NCI-H1694 treated with DMSO at 0.1 percent for 48 hours (cell line): ENCODE measurements at regions not wholly inside any gene's neighbourhood (a gene's known extent, or its start where the extent isn't known, plus 50 kb on each side); places are given as distances from the start of the nearest gene placed in this dataset.
"Not testable (repeated sequence)": the region's sequence is repeated elsewhere in the genome, so short reads cannot be mapped to it uniquely, and the experiment has no call there.

Experiments
- DNase-seq: peaks from one replicate; lab custom pipeline; 2025; lab: John Stamatoyannopoulos, UW

DNA sequence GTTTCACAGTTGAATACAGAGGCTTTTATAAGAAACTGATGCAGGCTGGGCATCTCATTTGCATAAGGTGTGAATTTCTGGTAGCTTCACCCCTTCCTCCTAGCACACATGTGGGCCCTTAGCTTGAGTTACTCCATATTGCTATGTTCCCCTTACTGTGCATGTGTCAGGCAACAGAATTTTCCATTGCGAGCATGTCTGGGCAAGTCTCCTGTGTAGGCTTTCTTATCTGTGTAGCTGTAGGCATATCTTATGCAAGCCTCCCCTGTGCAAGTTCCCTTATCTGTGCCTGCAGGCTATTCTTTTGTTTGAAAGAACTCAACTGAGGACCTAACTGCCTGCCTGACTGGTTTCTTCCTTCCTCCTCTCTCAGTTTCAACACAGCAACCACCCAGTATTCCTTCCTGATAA is 597.4 kb upstream of the CDH5 start:
- no peak for DNase-seq

DNA sequence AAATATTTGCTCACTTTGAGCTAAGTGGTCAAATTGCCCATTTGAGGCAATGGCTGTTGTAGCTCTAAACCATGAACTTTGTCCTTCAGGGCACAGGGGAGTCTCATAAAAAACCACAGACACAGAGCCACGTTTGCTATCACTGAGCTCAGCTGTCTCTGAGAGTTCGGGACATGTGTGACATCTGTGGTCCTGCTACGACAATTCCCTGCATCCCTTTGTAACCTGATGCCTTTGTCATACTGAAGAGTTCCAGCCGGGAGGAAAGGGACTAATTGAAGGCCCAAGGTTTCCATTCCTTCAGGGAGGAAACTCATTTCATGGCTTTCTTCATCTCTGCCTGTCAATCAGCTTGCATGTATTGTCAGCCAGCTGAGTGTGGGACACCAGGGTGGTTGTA is 599.4 kb upstream of the CDH5 start:
- no peak for DNase-seq

DNA sequence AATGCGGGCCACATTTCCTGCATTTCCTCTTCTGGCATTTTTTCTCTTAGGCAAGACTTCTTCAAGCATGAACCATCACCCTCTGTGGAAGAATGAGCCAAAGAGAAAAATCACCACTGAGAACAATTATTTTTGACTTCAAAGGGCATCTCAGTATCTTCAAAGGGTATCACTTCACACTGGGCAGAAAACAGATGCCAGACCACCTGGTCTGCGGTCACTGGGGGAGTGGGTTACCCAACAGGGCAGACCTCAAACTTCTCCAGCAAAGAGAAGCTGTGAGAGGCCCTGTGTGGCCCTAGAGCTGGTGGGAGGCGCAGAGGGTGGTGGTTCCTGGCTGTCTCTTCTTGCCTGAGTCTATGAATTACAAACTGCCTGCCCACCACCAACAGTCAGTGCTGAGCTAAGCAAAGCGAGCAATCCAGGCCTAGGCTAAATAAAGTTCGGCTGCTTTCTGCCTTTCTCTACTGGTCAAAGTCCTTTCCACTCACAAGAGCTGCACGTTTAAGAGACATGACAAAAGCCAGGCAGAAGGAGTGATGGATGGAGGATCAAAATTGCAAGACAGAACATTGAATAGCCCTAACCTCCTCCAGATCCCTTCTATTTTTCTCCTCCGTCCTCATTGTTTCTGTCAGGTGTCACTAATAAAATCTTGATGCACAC is 602.7 kb upstream of the CDH5 start:
- no peak for DNase-seq

DNA sequence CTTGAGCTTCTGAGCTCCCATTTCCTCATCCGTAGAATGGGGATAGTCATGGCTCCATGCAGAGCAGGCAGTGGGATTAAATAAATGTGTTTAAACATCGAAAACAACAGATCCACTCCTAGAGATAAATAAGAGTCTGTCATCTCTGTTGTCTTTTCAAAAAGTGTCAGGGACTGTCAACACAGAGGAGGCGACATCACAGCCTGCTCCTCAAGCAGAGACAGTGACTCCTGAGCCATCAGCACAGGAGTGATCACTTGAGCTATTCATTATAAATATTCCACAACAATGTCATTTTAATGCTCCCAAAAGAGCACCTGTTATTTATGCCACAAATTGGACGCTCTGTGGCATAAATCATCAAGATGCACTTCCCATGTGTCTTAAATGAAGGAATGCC is 605.6 kb upstream of the CDH5 start:
- DNase-seq: no peak

DNA sequence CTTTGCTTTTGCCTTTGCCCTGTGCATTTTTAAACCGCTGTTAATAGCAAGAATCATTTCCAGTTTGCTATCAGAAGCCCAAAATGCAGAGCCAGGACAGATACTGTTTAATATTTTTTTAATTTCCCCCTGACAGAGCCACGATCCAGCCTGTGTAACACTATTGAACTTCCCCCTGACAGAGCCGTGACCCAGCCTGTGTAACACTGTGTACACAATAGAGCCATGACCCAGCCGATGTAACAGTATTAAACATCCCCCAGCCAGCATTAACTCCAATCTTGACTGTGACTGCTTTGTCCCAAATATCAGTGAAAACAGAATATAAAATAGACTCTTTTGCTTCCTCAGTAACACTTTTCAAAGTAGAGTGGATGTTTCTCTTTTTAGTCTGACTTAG is 607.9 kb upstream of the CDH5 start:
- DNase-seq: no peak

DNA sequence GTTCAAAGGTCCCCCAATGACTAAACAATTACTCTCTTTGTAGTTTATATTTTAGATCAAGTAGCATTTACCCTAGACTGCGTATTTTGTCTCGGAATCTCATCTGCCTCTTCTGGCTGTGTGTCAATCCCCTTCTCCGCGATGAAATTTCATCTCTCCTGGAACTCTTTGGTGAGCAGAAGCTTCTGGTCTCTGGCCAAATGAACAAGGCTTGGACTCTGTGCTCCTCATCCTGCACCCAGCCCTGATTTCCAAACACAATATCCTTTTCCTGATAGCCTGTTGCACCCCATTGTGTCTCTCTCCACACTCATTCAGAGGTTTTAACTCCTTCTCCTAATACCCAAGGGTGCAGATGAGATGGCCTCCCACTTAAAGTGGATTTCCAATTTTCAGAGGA is 609.4 kb upstream of the CDH5 start:
- no peak for DNase-seq

DNA sequence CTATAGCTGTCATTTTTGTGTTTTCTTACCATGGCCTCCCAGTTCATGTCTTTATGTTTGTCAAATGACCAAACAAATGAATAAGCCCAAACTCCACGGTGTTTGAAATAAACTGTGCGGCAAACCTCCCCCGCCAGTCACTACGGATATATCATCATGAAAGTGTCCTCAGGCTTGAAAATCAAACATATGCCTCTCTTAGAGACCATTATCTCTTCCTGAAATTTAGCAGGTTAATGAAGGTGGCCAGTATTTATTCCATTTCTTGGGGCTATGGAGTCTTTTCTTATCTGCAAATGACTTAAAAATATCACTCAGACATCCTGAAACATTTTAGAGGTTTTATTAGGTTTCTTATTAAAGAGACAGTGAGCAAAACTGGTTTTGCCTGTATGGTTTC is 610.3 kb upstream of the CDH5 start:
- DNase-seq: no peak

DNA sequence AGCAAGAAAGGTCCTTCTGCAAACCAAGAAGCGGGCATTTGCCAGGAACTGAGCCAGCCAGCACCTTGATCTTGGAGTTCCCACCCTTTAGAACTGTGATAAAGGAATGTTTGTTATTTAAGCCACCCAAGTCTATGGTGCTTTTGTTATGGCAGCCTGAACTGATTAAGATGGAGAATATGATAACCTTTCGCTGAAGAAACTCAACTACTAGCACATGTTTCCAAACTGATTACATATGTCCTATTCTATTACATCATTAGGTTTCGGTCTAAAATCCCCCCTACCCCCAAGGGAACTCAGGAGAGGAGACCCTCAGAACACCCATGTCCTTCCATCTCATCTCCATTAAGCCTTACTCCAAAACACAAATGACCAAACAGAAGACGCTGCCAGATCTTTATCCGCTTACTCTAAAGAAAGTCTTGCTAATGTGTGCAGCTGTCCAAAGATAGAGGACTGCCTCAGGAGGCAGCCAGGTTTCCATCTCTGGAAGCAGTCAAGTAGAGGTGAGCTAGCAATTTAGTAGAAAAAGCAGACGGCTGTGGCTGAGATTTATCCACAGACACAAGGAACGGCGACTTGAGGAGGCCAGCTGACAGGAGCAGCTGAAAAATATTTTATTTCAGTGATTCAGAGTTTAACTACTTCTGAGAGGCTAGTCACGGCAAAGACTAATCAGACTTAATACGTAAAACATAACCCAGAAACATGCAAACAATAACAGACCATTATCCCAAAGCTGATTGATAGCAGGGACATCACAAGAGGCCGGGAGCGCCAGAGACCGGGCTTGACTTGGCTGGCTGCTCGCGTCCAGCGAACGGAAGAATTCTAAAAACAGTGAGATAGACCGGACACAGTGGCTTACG is 611.4 kb upstream of the CDH5 start:
- no peak for DNase-seq

DNA sequence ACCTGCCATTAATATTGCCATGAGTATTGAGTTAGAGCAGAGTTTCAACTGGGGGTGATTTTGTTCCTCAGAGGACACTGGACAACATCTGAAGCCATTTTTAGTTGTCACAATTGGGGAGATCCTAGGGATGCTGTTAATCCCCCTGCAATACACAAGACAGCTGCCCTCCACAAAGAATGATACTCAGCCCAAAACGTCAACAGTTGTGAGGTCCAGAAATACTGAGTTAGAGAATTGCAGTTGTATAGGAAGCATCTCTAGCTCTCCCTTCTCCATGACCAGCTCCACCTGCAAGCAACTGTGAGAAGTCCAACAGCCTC is 614.0 kb upstream of the CDH5 start:
- no peak for DNase-seq

DNA sequence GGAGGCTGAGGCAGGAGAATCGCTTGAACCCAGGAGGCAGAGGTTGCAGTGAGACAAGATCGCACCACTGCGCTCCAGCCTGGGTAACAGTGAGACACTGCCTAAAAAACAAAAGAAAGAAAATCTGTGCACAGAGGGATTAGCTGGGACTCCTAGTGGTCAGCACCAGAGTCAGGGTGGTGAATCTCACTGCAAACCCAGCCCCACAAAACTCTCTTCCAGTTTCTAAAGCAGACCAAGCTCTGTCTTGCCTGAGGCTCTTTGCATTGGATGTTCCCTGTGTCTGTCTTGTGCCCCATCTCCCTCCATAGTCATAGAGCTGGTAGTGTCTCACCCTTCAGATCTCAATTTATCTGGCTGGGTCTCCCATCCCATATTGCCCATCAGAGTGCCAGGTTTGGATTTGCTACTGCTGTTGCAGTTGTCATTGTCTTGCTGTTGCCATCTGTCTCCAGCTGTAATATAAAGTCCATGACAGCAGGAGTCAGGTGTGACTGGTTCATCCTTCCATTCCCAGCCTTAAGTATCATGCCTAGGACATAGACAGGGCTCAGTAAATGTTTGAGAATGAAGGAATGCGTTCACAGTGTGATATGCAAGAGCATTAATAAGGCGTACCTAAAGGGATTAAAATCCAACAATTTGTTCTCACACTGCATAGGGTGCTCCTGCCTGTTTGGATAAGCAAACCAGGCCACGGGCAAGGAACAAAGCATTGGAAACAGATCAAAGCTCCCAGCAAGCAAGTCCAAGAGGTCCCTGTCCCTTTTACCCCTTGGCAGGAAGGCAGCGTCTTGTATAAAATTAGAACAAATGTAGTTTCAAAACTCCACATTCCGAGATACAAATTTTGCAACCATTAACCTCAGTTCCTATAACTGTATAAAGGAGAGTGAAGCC is 614.6 kb upstream of the CDH5 start:
- no peak for DNase-seq

DNA sequence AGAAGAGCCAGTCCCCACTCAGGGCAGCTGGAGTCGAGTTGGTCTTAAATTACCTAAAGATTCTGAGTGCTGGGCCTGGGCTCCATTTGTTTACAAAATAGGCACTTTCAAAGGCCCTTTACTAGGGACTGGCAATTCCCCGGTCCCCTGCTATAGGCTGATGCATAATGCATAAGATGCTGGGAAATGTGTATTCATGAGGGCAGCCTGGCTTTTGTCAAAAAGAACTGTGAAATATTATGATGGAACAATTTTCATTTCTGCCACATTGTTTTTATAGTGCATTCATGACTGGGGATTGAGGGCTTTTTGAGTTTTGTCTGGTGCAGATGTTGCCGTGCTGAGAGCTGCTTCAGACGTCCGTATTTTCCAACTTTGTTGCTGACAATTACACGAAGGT is 617.0 kb upstream of the CDH5 start:
- no peak for DNase-seq

DNA sequence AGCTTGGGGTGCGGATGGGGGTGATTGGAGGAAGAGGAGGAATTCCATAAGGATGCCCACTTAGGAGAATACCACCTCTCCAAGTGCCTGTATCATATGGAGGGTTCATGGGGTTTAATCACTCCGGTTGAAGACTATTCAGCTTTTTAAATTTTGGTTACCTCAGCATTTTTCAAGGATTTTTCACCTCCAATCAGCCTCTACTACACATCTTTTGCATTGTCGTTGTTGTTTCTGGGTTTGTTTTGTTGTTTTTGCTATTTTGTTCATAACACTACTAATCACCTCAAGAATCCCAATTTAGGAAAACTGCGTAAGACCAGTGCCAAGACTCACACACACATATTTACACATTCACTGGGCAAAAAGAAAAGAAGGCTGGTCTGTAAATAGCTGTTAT is 619.5 kb upstream of the CDH5 start:
- DNase-seq: no peak

DNA sequence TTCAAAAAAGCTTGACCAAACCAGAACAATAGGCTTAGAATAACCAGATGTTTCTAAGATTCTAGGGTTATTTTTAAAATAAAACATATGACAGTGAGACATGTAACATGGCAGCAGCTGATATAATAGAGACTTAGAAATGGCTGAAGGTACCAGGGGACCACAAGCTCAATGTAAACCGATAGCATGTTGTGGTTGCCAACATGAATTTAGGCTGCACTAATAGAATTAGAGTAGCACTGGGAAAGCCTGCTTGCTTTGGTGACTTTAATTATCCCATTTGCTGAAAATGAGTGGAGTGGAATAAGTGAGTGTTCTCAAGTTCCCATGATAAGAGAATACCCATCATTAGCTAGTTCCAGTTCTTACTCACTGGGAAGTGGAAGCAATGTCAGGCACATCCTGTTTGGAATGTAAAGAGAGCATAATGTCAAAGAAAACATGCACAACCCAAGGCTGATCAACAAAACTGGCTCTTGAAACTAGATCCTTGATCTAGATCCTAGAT is 621.2 kb upstream of the CDH5 start:
- no peak for DNase-seq

DNA sequence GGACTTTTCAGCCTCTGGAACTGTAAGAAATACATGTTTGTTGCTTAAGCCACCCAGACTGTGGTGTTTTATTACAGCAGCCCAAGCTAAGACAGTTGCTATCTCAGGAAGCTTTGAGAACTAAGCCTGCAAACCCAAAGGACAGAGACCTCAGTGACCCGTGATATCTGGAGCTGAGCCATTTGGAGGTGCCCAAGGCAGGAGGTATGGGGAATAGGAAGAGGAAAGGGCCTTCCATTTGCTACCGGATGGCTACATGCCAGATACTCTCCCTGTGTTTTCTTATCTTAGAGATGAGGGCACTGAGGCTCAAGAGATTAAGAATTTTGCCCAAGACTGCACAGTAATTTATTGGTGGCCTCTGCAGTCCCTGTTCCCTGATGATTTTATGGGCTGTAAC is 622.1 kb upstream of the CDH5 start:
- no peak for DNase-seq

DNA sequence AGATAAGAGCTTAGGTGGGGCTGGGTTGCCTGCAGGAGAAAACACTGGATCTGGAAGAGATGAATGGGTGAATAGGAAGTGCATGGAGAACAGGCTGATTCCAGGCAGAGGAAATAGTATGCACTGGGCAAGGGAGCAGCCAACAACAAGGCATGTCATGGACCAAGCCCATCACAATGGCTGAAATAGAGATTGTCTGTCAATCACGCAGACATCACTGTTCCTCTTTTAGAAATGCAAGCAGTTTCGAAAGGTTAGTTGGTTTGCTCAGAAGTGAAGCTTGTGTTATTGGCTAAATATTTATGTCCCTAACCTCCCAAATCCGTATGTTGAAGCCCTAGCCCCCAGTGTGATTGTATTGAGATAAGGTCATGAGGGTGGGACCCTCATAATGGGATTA is 621.7 kb upstream of the CDH11 start:
- no peak for DNase-seq

DNA sequence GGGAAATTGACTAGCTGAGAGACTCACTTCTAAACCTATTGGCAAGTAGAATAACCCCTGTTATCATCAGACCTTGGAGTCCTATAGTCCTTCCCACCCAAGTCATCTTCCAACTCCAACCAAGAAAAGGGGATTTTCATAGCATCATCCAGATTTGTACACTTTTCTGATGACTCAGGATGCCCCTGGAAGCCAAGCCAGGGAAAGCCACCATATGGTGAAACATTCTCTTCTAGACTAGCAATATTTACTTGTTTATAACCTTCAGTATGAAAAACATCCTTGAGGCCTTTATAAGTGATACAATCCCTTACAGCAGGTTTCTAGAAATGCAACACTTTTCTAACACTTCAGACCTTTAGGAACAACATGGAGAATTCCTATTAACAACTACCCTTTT is 618.8 kb upstream of the CDH11 start:
- no peak for DNase-seq

DNA sequence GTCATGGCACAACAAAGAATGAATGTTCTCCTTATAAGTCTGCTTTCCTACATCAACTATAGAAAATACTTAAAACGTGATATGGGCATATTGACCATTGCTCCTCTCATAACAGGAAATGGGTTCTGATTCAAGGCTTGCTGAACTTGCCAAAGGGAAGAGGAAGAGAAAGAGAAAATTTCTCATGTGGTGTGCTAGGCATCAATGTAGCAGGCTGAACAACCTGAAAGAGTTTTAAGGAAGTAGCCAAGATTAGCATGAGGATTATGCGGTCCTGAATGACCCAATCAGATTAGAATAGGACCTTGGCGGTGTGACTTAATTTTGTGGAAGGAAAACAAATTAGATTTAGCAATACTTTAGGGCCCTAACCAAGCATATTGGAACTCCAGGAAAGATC is 617.7 kb upstream of the CDH11 start:
- no peak for DNase-seq

DNA sequence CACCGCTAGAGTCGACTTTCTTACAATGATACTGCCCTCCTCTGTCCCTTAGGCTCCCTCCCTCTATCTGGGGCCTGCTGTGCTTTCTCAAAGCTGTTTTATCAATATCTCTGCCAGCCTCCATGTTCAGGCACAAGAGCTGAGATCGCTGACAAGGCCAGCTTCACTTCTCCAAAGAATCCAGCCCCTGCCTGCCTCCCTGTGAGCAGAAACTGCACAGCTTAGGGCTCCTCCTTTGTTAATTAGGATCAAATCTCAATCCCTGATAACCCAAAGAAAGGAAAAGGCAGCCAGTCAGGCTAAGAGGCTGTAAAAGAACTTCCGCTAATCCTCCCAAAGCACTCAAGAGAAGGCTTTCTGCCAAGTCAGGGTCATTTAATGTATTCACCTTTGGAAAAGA is 616.0 kb upstream of the CDH11 start:
- no peak for DNase-seq

DNA sequence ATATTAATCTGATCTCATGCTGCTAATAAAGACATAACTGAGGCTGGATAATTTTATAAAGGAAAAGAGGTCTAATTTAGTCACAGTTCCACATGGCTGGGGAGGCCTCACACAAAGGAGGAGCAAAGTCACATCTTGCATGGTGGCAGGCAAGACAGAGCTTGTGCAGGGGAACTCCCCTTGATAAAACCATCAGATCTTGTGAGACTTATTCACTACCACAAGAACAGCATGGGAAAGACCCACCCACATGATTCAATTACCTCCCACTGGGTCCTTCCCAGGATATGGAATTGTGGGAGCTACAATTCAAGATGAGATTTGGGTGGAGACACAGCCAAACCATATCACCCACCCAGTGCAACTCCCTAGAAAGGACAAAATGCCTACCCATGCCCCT is 613.8 kb upstream of the CDH11 start:
- not testable (repeated sequence) for DNase-seq

DNA sequence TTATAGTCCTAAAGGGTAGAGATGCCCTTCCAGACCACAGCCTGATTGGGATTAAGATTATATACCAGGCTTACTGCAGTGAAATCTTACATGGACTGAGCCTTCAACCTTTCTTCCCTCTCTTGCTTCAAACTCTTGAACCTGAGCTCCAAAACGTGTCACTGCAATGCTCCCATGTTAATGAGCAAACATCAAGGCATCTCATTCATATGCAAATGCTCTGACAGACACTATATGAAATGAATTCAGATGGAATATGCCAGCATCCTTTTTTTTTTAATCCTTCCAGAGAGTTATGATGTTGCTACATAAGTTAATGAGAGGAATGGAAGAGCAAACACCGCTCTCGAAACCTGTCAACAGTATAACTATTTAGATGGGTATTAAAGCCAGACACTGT is 611.9 kb upstream of the CDH11 start:
- no peak for DNase-seq

DNA sequence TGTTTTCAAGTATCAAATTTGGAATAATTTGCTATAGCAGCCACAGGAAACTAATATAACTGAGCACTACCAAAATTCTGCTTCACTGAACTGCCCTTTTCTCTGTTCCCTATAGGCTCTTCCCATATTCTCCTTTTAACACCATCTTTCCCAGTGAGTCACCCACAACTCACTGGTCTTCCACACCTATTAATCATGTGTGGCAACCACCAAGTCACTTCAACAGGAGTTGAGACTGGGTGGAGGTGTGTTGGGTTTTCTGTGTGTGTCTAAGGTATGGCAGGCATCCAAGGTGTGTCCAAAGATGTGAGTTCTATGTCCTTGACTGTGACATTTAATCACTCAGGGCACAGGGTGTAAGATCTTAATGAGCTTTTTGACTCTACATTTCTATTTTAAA is 610.0 kb upstream of the CDH11 start:
- DNase-seq: no peak

DNA sequence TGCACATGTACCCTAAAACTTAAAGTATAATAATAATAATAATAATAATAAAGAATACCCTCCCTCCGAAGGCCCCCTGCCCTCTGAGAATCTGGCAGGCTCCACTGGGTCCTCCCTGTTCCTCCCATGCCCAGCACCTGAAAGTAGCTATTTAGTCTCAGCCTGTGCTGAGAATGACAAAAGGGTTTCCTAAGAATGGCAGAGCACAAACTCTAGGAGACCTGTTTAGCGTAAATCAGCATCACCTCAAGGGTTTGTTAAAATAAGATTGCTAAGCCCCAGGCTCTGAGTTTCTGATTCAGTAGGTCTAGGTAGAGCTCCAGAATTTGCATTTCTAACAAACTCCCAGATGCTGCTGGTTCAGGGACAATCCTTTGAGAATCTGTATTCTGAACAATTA is 606.8 kb upstream of the CDH11 start:
- DNase-seq: no peak

DNA sequence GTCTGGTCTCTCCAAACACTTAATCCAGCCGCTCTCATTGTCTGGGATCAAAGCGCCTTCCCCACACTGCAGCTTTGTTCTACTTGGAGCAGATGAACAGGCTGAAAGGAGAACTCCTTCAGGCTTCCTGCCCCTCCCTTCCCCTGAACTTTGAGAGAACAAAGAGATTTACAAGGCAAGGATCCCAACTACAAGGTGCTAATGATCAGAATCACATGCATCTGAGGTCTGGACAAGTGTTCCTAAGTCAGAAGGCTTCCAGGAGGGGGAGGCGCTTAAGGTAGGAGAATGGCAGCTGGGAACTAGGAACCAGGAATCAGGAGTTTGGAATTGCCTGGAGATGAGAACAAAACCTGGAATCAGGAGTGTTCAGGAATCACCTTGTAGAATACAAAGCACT is 606.3 kb upstream of the CDH11 start:
- no peak for DNase-seq
